AG04450 (cell line): ENCODE measurements at regions not wholly inside any gene's neighbourhood (a gene's known extent, or its start where the extent isn't known, plus 50 kb on each side); places are given as distances from the start of the nearest gene placed in this dataset.

Experiments
- CTCF ChIA-PET: fragments of 300-600, 350-600 bp; formaldehyde crosslinking; extraction: SDS; loops from one replicate; lab custom pipeline; 2022; ENCODE audit warnings: antibody characterized with exemption, inconsistent platforms; lab: Charles Lee
- POLR2A ChIA-PET: fragments of 350-600 bp; formaldehyde crosslinking; extraction: SDS; loops from one replicate; lab custom pipeline; 2021; ENCODE audit warnings: antibody characterized with exemption, inconsistent platforms; lab: Yijun Ruan, JAX
- DNase-seq: peaks from one replicate; pipeline ENCODE4 v3.0.0-alpha.2; 2011; ENCODE audit warnings: low read depth, low spot score
- H3K27ac ChIP-seq: one replicate; pipeline ENCODE4 v1.5.1; 2012; ENCODE audit warnings: low read depth, low read length, control low read depth
- H3K27me3 ChIP-seq: one replicate; pipeline ENCODE4 v1.6.0; 2012; ENCODE audit warnings: low read length; ENCODE audit not compliant: control insufficient read depth, insufficient read depth
- H3K4me3 ChIP-seq: 2 replicates; pipeline ENCODE4 v1.5.1; 2011; ENCODE audit warnings: mild to moderate bottlenecking, low read depth, low read length, control low read depth
- H3K9me3 ChIP-seq: 2 replicates; pipeline ENCODE4 v1.5.1; 2012; ENCODE audit warnings: low read length; ENCODE audit not compliant: control insufficient read depth, insufficient read depth
- TF ChIP-seq, protein P1 (sequence below): IDR thresholded peaks from 2 replicates; pipeline ENCODE4 v1.5.1; 2011; ENCODE audit warnings: low read depth, low read length, control low read depth, inconsistent platforms

DNA sequence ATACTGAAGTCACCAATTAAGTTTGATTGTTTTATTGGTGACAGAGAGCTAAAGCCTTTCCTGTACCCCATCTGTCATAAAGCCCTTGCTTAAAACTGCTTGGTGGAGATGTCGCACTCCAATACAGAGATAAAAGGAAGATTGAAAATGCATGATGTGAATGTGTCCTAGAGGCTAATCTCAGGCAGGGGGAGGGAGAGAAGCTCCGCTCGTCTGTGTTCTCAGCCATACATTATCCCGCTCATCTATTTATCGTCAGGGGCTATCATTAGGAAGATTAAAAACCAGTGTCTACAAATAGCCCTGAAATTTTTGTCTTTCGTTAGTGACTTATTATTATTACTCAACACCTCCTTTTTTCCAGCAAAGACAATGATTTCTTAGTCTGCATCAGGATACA lies 110.3 kb downstream of the CMPK2 start:
- ChIA-PET POLR2A (no interaction called here), CTCF (interaction anchor here (1.4 kb wide), 1 partner anchor 17 kb away, joined by 3 read pairs; no protein-coding TSS in a partner anchor)
- no peak for DNase-seq
- no peak overlapping the region for H3K27ac ChIP-seq
- H3K9me3 ChIP-seq: peaks cover 13% of the 10 kb centered on the region; the same call in 1 of the 2 replicates
- TF ChIP-seq, protein P1, sequence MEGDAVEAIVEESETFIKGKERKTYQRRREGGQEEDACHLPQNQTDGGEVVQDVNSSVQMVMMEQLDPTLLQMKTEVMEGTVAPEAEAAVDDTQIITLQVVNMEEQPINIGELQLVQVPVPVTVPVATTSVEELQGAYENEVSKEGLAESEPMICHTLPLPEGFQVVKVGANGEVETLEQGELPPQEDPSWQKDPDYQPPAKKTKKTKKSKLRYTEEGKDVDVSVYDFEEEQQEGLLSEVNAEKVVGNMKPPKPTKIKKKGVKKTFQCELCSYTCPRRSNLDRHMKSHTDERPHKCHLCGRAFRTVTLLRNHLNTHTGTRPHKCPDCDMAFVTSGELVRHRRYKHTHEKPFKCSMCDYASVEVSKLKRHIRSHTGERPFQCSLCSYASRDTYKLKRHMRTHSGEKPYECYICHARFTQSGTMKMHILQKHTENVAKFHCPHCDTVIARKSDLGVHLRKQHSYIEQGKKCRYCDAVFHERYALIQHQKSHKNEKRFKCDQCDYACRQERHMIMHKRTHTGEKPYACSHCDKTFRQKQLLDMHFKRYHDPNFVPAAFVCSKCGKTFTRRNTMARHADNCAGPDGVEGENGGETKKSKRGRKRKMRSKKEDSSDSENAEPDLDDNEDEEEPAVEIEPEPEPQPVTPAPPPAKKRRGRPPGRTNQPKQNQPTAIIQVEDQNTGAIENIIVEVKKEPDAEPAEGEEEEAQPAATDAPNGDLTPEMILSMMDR: no peak
- H3K4me3 ChIP-seq: no peak overlapping the region
- H3K27me3 ChIP-seq: no peaks in the 10 kb centered on the region

DNA sequence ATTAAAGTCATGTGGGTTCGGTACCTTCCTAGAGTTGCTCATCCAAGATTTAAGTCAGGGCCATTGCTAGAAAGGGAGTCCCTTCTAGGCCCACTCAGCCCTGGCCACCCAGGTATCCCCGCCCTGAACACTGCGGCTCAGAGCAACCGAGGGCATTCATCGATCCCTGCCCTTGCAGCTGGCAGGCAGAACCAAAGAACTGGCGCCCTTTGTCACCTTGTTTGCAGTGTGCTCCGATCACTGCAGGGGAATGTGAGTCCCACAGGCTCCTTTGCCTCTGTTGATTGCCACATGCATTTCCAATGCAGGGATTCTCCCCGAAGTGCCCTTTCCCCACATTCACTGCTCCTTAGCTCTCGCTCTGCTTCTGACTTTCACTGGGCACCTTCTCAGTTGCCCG lies 108.5 kb downstream of the CMPK2 start:
- Histone ChIP-seq H3K27ac (no peak overlapping the region), H3K9me3 (peaks cover 13% of the 10 kb centered on the region; the same call in 1 of the 2 replicates), H3K27me3 (no peaks in the 10 kb centered on the region), H3K4me3 (no peak overlapping the region)
- ChIA-PET POLR2A (no interaction called here), CTCF (interaction anchor here (1.9 kb wide), 1 partner anchor 15 kb away, joined by 8 read pairs; no protein-coding TSS in a partner anchor)
- TF ChIP-seq, protein P1: no peak
- DNase-seq: no peak

DNA sequence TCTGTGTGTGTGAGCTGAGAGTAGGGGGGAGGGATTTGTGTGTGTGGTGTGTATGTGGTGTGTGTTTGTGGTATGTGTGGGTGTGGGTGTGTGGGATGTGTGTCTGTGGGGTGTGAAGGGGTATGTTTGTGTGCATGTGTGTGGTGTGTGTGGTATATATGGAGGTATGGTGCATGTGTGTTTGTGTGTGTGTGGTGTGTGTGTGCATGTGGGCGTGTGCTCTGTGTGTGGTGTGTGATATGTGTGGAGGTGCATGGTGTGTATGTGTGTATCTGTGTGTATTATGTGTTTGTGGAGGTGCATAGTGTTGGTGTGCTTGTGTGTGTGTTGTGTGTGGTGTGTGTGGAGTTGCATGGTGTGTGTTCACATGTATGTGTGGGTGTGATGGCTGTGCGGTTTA lies 106.0 kb downstream of the CMPK2 start:
- H3K27me3 ChIP-seq: no peaks in the 10 kb centered on the region
- peaks cover 13% of the 10 kb centered on the region; the same call in 1 of the 2 replicates for H3K9me3 ChIP-seq
- TF ChIP-seq, protein P1: no peak
- no peak overlapping the region for H3K4me3 ChIP-seq
- H3K27ac ChIP-seq: no peak overlapping the region
- POLR2A ChIA-PET: no interaction called here
- CTCF ChIA-PET: no interaction called here
- no peak for DNase-seq

DNA sequence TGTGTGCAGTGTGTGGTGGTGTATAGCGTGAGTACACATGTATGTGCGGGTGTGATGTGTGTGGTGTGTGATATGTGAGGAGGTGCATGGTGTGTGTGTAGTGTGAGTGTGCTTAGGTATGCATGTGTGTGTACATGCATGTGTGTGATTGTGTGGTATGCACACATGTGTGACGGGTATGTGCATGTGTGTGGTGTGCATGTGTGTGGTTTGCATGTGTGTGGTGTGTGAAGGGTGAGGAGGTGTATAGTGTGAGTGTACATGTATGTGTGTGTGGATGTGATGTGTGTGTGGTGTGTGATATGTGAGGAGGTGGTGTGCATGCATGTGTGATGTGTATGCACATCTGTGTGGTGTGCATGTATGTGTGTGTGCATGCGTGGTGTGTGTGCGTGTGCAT lies 105.6 kb downstream of the CMPK2 start:
- TF ChIP-seq, protein P1: no peak
- POLR2A ChIA-PET: no interaction called here
- no peak for DNase-seq
- H3K9me3 ChIP-seq: peaks cover 13% of the 10 kb centered on the region; the same call in 1 of the 2 replicates
- H3K27ac ChIP-seq: no peak overlapping the region
- H3K27me3 ChIP-seq: no peaks in the 10 kb centered on the region
- H3K4me3 ChIP-seq: no peak overlapping the region
- CTCF ChIA-PET: no interaction called here

DNA sequence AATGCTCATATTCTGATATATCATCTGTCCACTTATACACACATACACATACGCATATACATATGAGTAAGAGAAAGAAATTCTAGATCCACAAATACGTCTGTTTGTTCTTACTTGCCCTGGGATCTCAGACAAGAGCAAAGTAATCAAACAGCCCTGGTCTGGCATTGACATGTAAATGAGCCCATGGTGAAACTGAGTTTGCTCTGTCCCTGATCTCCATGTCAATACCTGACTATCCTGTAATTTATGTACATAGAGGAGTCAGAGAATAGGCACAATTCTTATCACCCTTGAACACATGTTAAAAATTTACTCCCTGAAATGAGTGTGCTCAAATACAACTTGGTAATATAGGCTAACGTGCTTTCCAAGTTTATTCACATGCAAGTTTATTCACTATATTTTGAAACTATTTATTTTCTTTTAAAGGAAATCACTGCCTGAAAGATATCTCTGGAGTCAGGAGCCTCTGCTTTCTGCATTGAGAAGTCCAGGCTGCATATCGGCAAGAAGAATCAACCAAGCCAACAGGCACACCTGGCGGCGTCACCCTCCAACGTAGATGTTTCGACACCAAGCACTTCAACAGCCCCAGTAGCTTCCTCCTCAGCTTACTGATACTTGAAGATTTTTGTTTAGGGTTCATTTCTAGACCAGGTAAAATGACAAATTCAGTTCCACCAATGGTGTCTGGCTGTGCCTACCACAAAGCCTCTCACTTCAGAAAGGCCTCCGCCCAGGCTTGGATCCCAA lies 100.6 kb downstream of the CMPK2 start:
- Histone ChIP-seq H3K4me3 (no peak overlapping the region), H3K9me3 (peaks cover 14% of the 10 kb centered on the region), H3K27ac (no peak overlapping the region), H3K27me3 (no peaks in the 10 kb centered on the region)
- ChIA-PET CTCF (no interaction called here), POLR2A (no interaction called here)
- TF ChIP-seq, protein P1: no peak
- no peak for DNase-seq
